ENCODE measurements at regions not wholly inside any gene's neighbourhood (a gene's known extent, or its start where the extent isn't known, plus 50 kb on each side); places are given as distances from the start of the nearest gene placed in this dataset.

GRCh38 chr1:22204057-22204840 lies 61.4 kb upstream of the WNT4 start:
- no peak for TF ChIP-seq EP300 (IDR thresholded peaks at IDR 0.05)
- TF ChIP-seq CTCF (IDR thresholded peaks at IDR 0.05): no peak
- no peak for TF ChIP-seq POLR2AphosphoS5 (IDR thresholded peaks at IDR 0.05)
- no peak for TF ChIP-seq POLR2A (IDR thresholded peaks at IDR 0.05)
- 70 to 84% methylated on average over 4 to 8 of the region's 11 CpGs for WGBS, 2 donors (ENCODE audit: low coverage in 1 of 2)
- no peak for ATAC-seq
- Histone ChIP-seq H3K4me3 (no peak overlapping the region), H3K4me1 (no peaks in the 10 kb centered on the region), H3K27ac (no peak overlapping the region), H3K36me3 (no peaks in the 10 kb centered on the region), H3K27me3 (peaks cover 47% of the 10 kb centered on the region), H3K9me3 (no peaks in the 10 kb centered on the region)

GRCh38 chr1:22204989-22205913 lies 62.4 kb upstream of the WNT4 start:
- Histone ChIP-seq H3K27me3 (peaks cover 57% of the 10 kb centered on the region), H3K9me3 (no peaks in the 10 kb centered on the region), H3K36me3 (no peaks in the 10 kb centered on the region), H3K27ac (no peak overlapping the region), H3K4me3 (no peak overlapping the region), H3K4me1 (no peaks in the 10 kb centered on the region)
- WGBS, 2 donors (ENCODE audit: low coverage in 1 of 2): 40 to 49% methylated on average over 1 to 13 of the region's 15 CpGs
- TF ChIP-seq EP300 (IDR thresholded peaks at IDR 0.05): no peak
- no peak for TF ChIP-seq POLR2AphosphoS5 (IDR thresholded peaks at IDR 0.05)
- TF ChIP-seq POLR2A (IDR thresholded peaks at IDR 0.05): no peak
- TF ChIP-seq CTCF (IDR thresholded peaks at IDR 0.05): no peak
- ATAC-seq: no peak

- Histone ChIP-seq H3K27ac (no peak overlapping the region), H3K36me3 (no peaks in the 10 kb centered on the region), H3K27me3 (peaks cover 63% of the 10 kb centered on the region), H3K4me3 (no peak overlapping the region), H3K9me3 (no peaks in the 10 kb centered on the region), H3K4me1 (no peaks in the 10 kb centered on the region)
- TF ChIP-seq POLR2AphosphoS5 (IDR thresholded peaks at IDR 0.05): no peak
- TF ChIP-seq POLR2A (IDR thresholded peaks at IDR 0.05): no peak
- no peak for TF ChIP-seq EP300 (IDR thresholded peaks at IDR 0.05)
- TF ChIP-seq CTCF (IDR thresholded peaks at IDR 0.05): no peak
- 80 to 94% methylated on average over 3 to 5 of the region's 6 CpGs for WGBS, 2 donors (ENCODE audit: low coverage in 1 of 2)
- no peak for ATAC-seq
Observed at GRCh38 chr1:22206551-22207125, 63.7 kb upstream of the WNT4 start.

GRCh38 chr1:22207511-22208267 lies 64.8 kb upstream of the WNT4 start:
- TF ChIP-seq EP300 (IDR thresholded peaks at IDR 0.05): no peak
- TF ChIP-seq CTCF (IDR thresholded peaks at IDR 0.05): no peak
- TF ChIP-seq POLR2AphosphoS5 (IDR thresholded peaks at IDR 0.05): no peak
- TF ChIP-seq POLR2A (IDR thresholded peaks at IDR 0.05): no peak
- Histone ChIP-seq H3K36me3 (no peaks in the 10 kb centered on the region), H3K9me3 (no peaks in the 10 kb centered on the region), H3K4me1 (no peaks in the 10 kb centered on the region), H3K27ac (no peak overlapping the region), H3K27me3 (peaks cover 73% of the 10 kb centered on the region), H3K4me3 (no peak overlapping the region)
- ATAC-seq: no peak
- 0 to 14% methylated on average over 1 of the region's 23 CpGs for WGBS, 2 donors (ENCODE audit: low coverage in 1 of 2)

All from gastroesophageal sphincter (tissue), 4 donors.